ENCODE measurements at regions not wholly inside any gene's neighbourhood (a gene's known extent, or its start where the extent isn't known, plus 50 kb on each side); places are given as distances from the start of the nearest gene placed in this dataset.
"Not testable (repeated sequence)": the region's sequence is repeated elsewhere in the genome, so short reads cannot be mapped to it uniquely, and the experiment has no call there.

GRCh38 chr21:41570791-41571355 lies 62.9 kb upstream of the TMPRSS2 start:
- no peak for DNase-seq (ENCODE audit: low read depth in 4 of 4, low spot score in 1 of 4)

DNA sequence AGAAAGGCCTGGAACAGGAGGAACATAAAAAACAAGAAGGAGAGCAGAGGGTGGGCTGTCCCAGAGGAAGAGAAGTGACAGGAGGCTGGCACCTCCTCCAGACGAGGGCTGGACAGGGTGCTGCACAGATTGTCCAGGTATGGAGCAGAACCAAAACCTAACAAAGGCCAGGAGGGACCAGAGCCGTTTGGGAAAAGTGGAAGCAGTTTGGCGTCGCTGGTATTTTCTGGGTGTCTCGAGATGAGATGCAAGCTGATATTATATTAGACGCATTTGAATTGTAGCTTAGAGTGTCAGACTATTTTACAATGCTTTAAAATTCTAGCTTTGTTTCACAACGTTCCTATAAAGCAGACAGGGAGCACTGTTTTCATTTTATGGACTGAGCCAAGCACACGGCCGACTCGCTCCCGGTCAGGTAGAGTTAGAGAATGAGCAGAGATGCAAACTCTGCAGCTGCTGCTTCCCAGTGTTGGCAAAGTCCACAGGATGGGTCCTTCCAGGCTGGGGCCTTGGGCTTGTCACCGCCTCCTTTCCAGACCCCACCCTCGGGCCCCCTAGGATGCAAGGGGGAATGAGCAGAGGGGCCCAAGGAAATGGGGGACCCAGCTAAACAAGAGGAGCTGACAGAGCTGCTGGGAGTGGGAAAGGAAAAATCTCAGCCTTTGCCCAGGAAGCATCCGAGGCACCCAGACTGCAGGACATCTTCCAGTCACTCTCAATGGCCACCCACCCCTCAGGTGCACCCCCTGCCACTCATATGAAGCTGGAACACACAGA lies 60.8 kb upstream of the TMPRSS2 start:
- no peak for DNase-seq (ENCODE audit: low read depth in 4 of 4, low spot score in 1 of 4)

DNA sequence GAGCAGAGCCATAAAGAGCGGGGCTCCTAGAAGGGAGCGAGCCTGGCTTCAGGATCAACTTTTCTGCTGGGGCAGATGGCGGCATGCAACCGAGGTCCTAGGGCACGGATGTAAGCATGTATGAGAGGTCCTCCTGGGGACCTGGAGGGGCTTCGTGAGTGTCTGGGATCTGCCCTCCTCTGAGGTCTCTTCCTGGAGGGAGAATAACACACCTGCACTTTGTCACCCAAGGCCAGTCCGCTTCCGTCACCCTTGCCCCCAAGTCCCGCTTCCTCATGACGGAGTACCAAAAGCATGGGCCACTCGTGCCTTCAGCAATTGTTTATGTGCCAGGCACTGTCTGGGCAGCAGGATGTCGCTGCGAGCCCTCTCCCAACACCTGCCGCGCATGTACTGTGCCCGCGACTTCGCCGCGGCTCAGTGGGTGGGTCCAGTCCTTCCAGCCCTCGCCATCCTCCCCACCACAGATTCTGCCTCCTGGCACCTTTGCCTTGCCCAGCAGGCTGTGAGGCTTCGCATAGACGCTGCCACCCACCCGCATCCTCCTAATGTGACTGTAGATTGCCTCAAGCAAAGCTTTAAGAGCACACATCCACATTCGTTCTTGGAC lies 60.0 kb upstream of the TMPRSS2 start:
- DNase-seq (ENCODE audit: low read depth in 4 of 4, low spot score in 1 of 4), result no peak

GRCh38 chr21:41567237-41567636 lies 59.3 kb upstream of the TMPRSS2 start:
- DNase-seq (ENCODE audit: low read depth in 4 of 4, low spot score in 1 of 4), result not testable (repeated sequence)

DNA sequence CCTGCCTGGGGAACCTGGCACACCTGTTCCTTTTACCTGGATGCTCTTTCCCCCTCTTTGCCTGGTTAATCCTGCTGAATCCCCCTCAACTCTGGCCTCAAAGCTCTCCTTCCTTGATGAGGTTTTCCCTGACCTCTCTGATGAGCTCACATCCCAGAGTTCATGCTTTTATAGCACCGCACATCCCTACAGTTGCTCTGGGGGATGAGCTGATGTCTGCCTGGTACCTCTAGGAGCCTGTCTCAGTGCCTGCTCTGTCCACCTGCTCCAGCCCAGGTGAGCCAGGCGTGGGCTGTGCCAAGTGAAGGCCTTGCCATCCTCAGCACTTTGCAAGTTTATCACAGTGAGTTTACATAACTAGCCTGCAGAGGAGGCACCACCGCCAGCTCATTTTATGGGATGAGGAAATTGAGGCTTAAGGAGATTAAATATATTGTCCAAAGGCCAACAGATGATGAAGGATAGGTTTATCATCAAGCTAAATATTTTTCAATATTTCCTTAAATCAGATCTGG lies 58.6 kb upstream of the TMPRSS2 start:
- DNase-seq (ENCODE audit: low read depth in 4 of 4, low spot score in 1 of 4), result no peak

GRCh38 chr21:41565550-41565949 lies 57.6 kb upstream of the TMPRSS2 start:
- DNase-seq (ENCODE audit: low read depth in 4 of 4, low spot score in 1 of 4), result no peak

DNA sequence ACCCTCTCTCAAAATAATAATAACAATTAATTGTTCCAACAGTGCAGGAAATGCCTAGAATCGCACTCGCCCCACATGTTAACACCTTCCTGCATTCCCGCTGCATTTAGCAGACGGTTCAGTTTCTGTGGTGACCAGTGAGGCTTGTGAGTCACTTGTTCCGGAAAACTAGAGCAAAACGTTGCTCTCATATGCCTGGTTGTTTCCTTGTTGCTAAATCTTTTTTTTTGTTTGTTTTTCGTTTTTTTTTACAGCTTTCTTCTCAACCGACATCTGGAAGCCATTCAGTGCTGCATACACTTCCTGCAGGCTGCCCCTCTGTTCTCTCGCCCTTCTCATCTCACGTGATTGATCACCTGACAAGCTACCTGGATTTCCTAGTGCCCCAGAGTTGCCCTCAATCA lies 56.9 kb upstream of the TMPRSS2 start:
- no peak for DNase-seq (ENCODE audit: low read depth in 4 of 4, low spot score in 1 of 4)

DNA sequence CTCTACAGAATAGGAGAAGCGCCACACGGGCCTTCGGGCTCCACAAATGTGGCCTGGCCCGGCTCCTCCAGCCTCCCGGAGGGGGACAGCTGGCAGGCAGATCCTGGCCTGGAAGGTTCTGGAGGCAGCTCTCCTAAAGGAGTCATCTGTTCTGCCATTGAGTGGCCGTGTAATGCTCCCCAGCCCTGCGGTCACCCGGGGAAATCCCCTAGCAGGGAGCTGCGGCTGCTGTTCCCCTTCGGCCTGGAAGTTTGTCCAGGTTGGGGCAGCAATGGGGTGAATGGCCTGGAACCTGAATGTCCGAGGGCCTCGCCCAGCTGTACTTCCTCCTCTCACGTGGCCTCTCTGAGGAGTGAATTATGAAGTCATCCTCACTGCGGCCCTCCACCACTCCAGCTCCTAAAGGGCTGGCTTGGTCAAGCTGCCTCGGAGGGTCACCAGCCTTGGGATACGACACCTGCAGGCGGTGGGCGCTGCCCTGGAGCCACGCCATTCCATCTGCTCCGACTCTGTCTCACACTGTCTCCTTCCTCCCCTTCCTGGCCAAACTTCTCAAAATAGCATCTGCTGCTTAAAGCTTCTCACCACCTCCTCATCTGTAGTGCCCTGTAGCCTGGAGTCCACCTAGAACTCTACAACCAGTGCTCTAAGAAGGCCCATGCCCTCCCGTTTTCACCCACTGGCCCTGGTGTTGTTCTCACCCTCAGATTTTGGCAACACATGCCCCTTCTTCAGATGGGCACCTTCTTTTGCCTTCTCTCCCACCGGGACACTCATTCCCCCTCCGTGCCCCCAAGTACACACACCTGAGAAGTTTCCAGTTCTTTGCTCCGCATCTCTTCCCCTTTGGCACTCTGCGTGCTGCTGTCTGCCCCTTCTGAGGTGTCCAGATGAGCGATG lies 54.4 kb upstream of the TMPRSS2 start:
- no peak for DNase-seq (ENCODE audit: low read depth in 4 of 4, low spot score in 1 of 4)

DNA sequence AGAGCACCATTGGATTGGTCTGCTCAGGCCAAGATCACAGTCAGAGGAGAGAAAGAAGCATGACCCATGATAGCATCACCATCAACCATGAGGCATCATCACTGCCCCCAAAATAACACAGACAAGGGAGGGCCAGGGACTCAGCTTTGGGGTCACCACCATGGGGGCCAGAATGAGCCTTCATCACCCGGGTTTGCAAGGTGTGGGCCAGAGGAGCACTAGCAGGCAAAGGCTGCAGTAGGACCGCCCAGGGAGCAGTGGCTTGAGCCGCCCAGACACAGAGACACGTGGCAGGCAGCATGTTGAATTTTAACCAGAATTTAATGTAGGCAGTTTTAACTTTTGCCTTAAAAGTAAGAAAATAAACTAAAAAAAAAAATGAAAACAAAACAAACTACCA lies 53.7 kb upstream of the TMPRSS2 start:
- no peak for DNase-seq (ENCODE audit: low read depth in 4 of 4, low spot score in 1 of 4)

DNA sequence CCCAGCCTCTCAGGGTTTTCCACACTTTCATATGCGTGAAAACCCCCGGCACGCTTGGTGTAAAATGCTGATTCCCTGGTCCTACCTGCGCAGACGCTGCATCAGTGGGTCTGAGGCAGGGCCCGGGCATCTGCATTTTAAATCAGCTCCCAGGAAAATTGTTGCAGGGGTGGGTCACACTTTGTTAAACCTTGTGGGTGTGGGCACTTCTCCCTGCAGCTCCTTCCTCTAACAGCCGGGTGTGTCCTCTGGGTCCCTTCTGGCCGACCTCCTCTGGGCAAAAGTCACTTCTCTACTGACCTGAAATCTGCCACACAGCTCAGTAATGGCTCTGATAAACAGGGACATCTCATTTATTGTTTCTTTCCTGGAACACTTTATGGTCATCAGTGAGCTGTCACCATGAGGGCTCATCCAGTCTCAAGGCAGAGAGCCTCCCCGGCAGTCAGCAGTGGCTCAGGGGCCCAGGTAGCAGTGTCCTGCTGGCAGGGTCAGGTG lies 52.8 kb upstream of the TMPRSS2 start:
- DNase-seq (ENCODE audit: low read depth in 4 of 4, low spot score in 1 of 4), result no peak

DNA sequence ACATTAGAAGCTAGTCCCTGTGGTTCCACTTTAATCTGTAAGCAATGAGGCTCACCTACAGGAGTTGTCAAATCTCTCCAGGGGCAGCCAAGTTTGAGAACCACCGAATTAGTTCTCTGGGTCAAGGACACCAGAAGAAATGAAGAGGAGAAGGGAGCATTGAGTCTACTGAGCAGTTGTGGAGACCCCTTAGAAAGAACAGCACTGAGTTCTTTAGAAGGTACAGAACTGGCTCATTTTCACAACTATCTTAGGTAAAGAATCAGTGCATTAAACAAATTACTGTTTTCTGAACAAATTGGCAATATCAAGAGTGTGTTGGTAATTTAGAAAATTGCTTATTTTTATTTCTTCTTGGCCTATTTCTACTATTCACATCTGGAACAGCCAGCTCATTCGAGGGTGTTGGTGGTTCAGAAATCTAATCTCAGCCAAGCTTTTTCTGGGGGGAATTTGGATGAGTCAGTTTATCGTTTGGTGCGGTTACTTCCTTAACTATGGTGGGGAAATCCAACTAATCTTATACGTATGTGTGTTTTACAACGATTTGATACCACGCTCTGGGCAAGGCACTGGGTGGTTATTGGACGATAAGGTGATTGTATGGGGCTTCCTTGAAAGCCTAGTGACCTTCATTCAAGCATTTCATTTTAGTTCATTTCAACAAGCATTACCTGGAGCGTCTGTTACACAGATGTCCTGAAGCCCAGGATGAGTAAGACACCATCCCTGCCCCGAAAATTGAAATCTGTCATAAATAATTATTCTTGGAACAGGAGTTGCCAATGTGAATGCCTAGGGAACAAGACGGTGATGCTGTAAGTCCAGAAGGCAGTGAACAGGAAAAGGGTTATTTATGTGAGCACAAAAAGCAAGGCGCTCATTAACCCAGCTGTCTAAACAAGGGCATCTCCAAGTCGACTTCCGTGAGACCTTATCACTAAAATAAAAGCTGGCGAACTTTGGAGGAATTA lies 52.0 kb upstream of the TMPRSS2 start:
- no peak for DNase-seq (ENCODE audit: low read depth in 4 of 4, low spot score in 1 of 4)

DNA sequence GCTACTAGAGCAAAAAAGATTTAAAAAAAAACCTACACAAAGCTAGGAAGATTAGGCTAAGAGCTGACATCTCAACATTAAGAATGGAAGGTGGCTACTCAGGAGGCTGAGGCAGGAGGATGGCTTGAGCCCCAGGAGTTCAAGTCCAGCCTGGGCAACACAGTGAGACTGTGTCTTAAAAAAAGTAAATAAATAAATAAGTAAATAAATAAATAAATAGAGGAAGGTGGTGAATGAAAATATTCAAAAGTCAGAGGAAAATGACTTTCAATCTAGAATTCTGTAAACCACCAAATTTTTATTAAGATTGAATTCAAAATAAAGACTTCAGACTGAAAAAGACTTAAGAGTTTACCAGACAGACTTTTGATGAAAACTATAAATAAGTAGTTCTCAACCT lies 50.9 kb upstream of the TMPRSS2 start:
- no peak for DNase-seq (ENCODE audit: low read depth in 4 of 4, low spot score in 1 of 4)

GRCh38 chr21:41557884-41558283 lies 49.9 kb upstream of the TMPRSS2 start:
- DNase-seq (ENCODE audit: low read depth in 4 of 4, low spot score in 1 of 4), result no peak

Measured in stimulated activated CD4-positive, alpha-beta T cell treated with anti-CD3 and anti-CD28 coated beads, Interleukin-1b, Interleukin-23, amount 100 ng/mL, for 24 hours (primary cell).